22Rv1 (cell line): ENCODE measurements at regions not wholly inside any gene's neighbourhood (a gene's known extent, or its start where the extent isn't known, plus 50 kb on each side); places are given as distances from the start of the nearest gene placed in this dataset.

ENCODE experiments used
- ZFX ChIP-seq: fragments of 450-650 bp; IDR thresholded peaks from 2 replicates; pipeline ENCODE4 v1.6.1; 2017; ENCODE audit warnings: antibody characterized with exemption, borderline replicate concordance
- TF ChIP-seq, protein P1 (sequence below): fragments of 450-650 bp; IDR thresholded peaks from 2 replicates; pipeline ENCODE4 v1.5.1; 2017; ENCODE audit warnings: mild to moderate bottlenecking

DNA sequence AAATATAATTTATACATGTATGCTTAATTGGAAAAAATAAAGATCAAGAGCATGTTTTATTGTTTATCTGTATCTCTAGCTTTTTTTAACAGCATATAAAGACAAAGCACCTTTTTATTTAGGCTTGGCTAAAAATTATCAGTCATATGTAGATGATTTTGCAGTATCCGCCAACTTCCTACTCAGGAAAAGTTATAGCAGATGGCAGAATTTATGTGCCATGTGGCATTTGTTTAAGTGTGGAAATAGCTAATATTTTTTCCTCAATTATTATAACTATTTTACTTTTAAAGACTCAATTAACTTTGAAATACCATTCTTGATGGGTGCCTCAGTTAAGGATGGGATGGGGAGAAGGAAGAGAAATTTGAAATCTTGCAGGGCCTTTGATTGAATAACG lies 762.1 kb upstream of the RBFOX1 start:
- TF ChIP-seq, protein P1, sequence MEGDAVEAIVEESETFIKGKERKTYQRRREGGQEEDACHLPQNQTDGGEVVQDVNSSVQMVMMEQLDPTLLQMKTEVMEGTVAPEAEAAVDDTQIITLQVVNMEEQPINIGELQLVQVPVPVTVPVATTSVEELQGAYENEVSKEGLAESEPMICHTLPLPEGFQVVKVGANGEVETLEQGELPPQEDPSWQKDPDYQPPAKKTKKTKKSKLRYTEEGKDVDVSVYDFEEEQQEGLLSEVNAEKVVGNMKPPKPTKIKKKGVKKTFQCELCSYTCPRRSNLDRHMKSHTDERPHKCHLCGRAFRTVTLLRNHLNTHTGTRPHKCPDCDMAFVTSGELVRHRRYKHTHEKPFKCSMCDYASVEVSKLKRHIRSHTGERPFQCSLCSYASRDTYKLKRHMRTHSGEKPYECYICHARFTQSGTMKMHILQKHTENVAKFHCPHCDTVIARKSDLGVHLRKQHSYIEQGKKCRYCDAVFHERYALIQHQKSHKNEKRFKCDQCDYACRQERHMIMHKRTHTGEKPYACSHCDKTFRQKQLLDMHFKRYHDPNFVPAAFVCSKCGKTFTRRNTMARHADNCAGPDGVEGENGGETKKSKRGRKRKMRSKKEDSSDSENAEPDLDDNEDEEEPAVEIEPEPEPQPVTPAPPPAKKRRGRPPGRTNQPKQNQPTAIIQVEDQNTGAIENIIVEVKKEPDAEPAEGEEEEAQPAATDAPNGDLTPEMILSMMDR = no peak
- TF ChIP-seq ZFX = no peak
